ENCODE measurements at regions not wholly inside any gene's neighbourhood (a gene's known extent, or its start where the extent isn't known, plus 50 kb on each side); places are given as distances from the start of the nearest gene placed in this dataset.

- TF ChIP-seq, protein P1, sequence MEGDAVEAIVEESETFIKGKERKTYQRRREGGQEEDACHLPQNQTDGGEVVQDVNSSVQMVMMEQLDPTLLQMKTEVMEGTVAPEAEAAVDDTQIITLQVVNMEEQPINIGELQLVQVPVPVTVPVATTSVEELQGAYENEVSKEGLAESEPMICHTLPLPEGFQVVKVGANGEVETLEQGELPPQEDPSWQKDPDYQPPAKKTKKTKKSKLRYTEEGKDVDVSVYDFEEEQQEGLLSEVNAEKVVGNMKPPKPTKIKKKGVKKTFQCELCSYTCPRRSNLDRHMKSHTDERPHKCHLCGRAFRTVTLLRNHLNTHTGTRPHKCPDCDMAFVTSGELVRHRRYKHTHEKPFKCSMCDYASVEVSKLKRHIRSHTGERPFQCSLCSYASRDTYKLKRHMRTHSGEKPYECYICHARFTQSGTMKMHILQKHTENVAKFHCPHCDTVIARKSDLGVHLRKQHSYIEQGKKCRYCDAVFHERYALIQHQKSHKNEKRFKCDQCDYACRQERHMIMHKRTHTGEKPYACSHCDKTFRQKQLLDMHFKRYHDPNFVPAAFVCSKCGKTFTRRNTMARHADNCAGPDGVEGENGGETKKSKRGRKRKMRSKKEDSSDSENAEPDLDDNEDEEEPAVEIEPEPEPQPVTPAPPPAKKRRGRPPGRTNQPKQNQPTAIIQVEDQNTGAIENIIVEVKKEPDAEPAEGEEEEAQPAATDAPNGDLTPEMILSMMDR (IDR thresholded peaks at IDR 0.05): no peak
- TF ChIP-seq EP300 (IDR thresholded peaks at IDR 0.05): no peak
- TF ChIP-seq POLR2A (IDR thresholded peaks at IDR 0.05): no peak
- TF ChIP-seq POLR2AphosphoS5 (IDR thresholded peaks at IDR 0.05): no peak
Measured at GRCh38 chr22:48949375-48950149, 878.1 kb downstream of the BRD1 start.
